ENCODE measurements at regions not wholly inside any gene's neighbourhood (a gene's known extent, or its start where the extent isn't known, plus 50 kb on each side); places are given as distances from the start of the nearest gene placed in this dataset.

DNA sequence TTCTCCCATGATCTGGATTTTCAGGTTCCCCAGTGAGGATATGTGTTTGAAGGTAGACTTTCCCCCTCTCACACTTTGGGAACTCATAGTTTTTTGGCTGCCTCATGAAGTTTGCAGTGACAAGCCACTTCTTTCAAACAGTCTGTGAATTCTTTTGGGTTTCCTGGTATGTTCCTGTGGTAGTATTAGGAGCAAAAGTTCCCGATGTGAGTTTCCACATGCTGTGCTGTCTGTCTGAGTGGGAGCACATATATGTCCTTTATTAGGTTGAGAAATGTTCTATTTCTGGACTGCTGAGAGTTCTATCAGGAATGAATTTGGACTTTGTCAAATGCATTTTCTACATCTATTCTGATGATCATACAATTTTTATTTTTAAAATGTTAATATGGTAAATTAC, 273.2 kb upstream of the TARS1 start:
- TF ChIP-seq CTCF (IDR thresholded peaks at IDR 0.05; ENCODE audit: low read depth, low read length, missing control alignments) = no peak
- in situ Hi-C loops (cut with HindIII; ENCODE audit: low sequenced_read_pairs) = no loop called here
- no peak for DNase-seq (ENCODE audit: low read depth)
- no peak overlapping the region for H3K4me3 ChIP-seq (ENCODE audit: low read depth, low read length)

- no peak for DNase-seq (ENCODE audit: low read depth)
- H3K4me3 ChIP-seq (ENCODE audit: low read depth, low read length) = no peak overlapping the region
- in situ Hi-C loops (cut with HindIII; ENCODE audit: low sequenced_read_pairs) = no loop called here
- TF ChIP-seq CTCF (IDR thresholded peaks at IDR 0.05; ENCODE audit: low read depth, low read length, missing control alignments) = no peak
Measured at GRCh38 chr5:33170411-33170810, 270.4 kb upstream of the TARS1 start.

DNA sequence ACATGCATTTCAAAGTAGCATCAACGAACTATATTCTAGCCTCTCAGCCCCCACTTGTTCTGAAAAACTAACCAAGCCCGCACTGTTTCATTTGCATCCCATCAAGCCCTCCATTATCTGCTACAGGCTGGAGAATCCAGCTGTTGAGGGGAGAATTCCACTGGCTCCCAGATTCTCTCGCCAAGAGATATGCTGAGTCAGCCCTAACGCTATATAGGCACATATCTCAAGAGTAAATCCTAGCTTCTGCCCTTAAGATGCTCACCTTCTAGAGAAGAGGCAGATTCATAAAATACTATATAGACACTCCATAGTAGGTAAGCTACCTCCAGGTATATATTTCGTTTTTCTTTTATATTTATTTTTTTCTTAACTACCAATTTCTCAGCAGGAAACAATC, 266.4 kb upstream of the TARS1 start:
- no peak for TF ChIP-seq CTCF (IDR thresholded peaks at IDR 0.05; ENCODE audit: low read depth, low read length, missing control alignments)
- no peak for DNase-seq (ENCODE audit: low read depth)
- in situ Hi-C loops (cut with HindIII; ENCODE audit: low sequenced_read_pairs) = no loop called here
- H3K4me3 ChIP-seq (ENCODE audit: low read depth, low read length) = no peak overlapping the region

- TF ChIP-seq CTCF (IDR thresholded peaks at IDR 0.05; ENCODE audit: low read depth, low read length, missing control alignments) = no peak
- H3K4me3 ChIP-seq (ENCODE audit: low read depth, low read length) = no peak overlapping the region
- DNase-seq (ENCODE audit: low read depth) = no peak
- in situ Hi-C loops (cut with HindIII; ENCODE audit: low sequenced_read_pairs) = no loop called here
Measured at GRCh38 chr5:33179301-33179700, 261.5 kb upstream of the TARS1 start.

GRCh38 chr5:33180900-33181299, 259.9 kb upstream of the TARS1 start:
- H3K4me3 ChIP-seq (ENCODE audit: low read depth, low read length) = no peak overlapping the region
- DNase-seq (ENCODE audit: low read depth) = peak; percentile 51
- in situ Hi-C loops (cut with HindIII; ENCODE audit: low sequenced_read_pairs) = no loop called here
- peak; percentile 41 for TF ChIP-seq CTCF (IDR thresholded peaks at IDR 0.05; ENCODE audit: low read depth, low read length, missing control alignments)

DNA sequence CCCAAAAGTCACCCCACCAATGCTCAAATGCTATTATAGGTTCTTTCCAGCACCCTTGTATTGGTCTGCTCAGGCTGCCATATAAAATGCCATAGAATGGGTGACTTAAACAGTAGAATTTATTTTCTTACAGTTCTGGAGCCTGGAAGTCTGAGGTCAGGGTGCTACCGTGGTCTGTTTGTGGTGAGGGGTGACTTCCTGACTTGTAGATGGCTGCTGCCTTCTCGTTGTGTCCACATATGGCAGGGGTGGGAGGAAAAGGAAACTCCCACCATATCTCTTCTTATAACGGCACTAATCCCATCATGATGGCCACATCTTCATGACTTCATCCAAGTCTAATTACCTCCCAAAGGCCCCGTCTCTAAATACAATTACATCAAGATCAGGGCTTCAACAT, 257.8 kb upstream of the TARS1 start:
- no peak overlapping the region for H3K4me3 ChIP-seq (ENCODE audit: low read depth, low read length)
- DNase-seq (ENCODE audit: low read depth) = no peak
- no peak for TF ChIP-seq CTCF (IDR thresholded peaks at IDR 0.05; ENCODE audit: low read depth, low read length, missing control alignments)
- in situ Hi-C loops (cut with HindIII; ENCODE audit: low sequenced_read_pairs) = no loop called here

- DNase-seq (ENCODE audit: low read depth) = no peak
- in situ Hi-C loops (cut with HindIII; ENCODE audit: low sequenced_read_pairs) = no loop called here
- H3K4me3 ChIP-seq (ENCODE audit: low read depth, low read length) = no peak overlapping the region
- TF ChIP-seq CTCF (IDR thresholded peaks at IDR 0.05; ENCODE audit: low read depth, low read length, missing control alignments) = no peak
Measured at GRCh38 chr5:33184367-33184766, 256.4 kb upstream of the TARS1 start.

Data from astrocyte of the cerebellum (primary cell).